ENCODE measurements at regions not wholly inside any gene's neighbourhood (a gene's known extent, or its start where the extent isn't known, plus 50 kb on each side); places are given as distances from the start of the nearest gene placed in this dataset.

DNA sequence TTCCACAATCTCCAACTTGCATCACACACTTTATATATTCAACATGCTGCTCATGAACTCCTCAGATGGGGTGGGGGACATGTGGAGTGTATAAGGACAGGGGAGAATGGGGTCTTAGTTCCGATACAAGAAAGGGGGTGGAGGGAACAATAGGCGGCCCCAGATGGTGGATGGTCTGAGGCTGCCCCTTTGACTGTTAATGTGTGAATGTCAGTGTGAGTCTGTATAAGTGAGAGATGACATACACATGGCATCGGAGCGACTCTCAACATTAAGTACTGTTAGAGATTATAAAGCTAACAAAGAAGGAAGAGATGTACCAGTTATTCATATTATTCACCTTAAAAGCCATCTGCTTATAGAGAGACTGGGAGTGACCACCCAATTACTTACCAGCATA, 193.1 kb downstream of the AXIN2 start:
- H3K36me3 ChIP-seq, result no peaks in the 10 kb centered on the region
- intact Hi-C loops (cut with DNase I; ENCODE audit: low total_unique reads), result no loop called here

DNA sequence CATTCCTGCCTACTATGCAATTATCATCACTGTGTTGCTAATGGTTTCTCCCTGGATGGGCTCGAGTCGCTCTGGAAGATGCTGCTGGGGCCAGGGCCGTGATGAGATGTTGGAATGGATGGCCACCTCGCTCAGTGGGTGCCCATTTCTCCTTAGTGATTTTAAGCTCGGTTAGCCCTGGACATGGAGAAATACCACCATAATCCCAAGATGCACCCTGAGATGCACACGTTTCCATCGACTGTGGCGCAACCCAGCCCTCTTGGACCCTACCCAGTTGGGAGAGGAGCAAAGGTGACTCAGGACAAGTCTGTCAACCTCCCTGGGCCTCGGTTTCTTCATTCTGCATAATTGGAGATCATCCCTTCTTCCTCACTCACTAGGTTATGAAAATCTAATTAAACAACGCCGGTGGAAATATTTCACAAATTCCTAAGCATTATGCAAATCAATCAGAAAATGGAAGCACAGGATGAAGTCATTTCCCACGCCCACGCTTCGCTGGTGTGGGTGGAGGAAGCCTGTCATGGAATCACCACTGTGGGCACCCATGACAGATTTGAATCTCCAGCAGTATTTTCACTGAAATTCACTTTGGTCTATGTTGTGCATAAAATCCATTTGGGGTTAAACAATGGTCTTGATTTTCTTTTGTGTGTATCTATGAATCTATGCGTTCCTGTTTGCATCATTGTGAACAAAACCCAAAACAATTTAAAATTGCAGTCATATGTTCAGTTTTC, 195.2 kb downstream of the AXIN2 start:
- Histone ChIP-seq H3K9me3 (no peaks in the 10 kb centered on the region), H3K4me1 (no peaks in the 10 kb centered on the region), H3K36me3 (no peaks in the 10 kb centered on the region), H3K27me3 (peaks cover 0 to 12% of the 10 kb centered on the region in 2 donors), H3K4me3 (no peak overlapping the region), H3K27ac (no peak overlapping the region)
- intact Hi-C loops (cut with DNase I; ENCODE audit: low total_unique reads), result no loop called here
- no peak for DNase-seq
- TF ChIP-seq, protein P1, sequence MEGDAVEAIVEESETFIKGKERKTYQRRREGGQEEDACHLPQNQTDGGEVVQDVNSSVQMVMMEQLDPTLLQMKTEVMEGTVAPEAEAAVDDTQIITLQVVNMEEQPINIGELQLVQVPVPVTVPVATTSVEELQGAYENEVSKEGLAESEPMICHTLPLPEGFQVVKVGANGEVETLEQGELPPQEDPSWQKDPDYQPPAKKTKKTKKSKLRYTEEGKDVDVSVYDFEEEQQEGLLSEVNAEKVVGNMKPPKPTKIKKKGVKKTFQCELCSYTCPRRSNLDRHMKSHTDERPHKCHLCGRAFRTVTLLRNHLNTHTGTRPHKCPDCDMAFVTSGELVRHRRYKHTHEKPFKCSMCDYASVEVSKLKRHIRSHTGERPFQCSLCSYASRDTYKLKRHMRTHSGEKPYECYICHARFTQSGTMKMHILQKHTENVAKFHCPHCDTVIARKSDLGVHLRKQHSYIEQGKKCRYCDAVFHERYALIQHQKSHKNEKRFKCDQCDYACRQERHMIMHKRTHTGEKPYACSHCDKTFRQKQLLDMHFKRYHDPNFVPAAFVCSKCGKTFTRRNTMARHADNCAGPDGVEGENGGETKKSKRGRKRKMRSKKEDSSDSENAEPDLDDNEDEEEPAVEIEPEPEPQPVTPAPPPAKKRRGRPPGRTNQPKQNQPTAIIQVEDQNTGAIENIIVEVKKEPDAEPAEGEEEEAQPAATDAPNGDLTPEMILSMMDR (IDR thresholded peaks at IDR 0.05), result no peak

More for the DNA sequence above, 193.1 kb downstream of the AXIN2 start:
- H3K9me3 ChIP-seq, result no peaks in the 10 kb centered on the region
- TF ChIP-seq, protein P1 (IDR thresholded peaks at IDR 0.05), result no peak
- DNase-seq, result no peak
- no peaks in the 10 kb centered on the region for H3K4me1 ChIP-seq
- H3K4me3 ChIP-seq, result no peak overlapping the region
- H3K27me3 ChIP-seq, result peaks cover 0 to 22% of the 10 kb centered on the region in 2 donors
- no peak overlapping the region for H3K27ac ChIP-seq

DNA sequence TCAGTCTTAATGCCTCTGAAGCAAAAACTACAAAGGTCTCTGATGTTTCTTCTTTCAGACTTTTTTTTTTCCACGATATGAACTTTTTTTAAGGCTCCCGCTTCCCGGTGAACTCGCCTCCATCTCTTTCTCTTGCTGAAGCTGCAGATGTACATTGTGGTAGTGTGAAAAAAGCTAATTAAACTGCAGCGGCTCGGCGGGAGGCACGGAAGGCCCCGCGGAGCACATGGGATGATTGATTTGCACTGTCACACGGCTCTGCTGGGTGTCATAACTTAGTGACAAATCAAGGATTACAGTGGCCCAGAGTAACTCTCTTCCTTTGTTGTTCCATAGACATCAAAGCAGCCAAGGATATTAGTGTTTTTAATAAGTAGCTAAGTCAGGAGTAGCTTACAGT, 196.3 kb downstream of the AXIN2 start:
- no peaks in the 10 kb centered on the region for H3K4me1 ChIP-seq
- no peaks in the 10 kb centered on the region for H3K9me3 ChIP-seq
- no peak overlapping the region for H3K27ac ChIP-seq
- intact Hi-C loops (cut with DNase I; ENCODE audit: low total_unique reads), result no loop called here
- no peaks in the 10 kb centered on the region for H3K36me3 ChIP-seq
- no peak overlapping the region for H3K4me3 ChIP-seq
- DNase-seq, result no peak
- TF ChIP-seq, protein P1 (IDR thresholded peaks at IDR 0.05), result no peak
- peaks cover 0 to 7% of the 10 kb centered on the region in 2 donors for H3K27me3 ChIP-seq

DNA sequence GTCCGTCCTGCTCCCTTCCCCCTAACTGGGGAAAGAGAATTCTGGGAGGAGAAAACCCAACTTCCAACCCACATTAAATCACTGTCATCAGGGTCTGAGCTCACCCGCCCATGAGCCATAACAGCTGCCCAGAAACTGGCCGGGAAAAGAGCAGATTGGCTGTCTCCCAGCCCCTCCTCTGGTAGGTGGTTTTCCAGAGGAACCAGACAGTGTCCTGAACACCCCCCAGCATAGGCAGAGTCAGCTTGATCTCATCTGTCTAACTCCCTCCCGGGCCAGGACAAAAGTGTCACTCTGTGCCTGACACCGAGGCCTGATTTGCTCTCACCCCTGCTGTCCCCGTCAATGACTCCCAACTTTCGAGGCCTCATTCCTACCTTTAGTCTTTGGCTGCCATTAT, 197.0 kb downstream of the AXIN2 start:
- Histone ChIP-seq H3K27me3 (peaks cover 0 to 5% of the 10 kb centered on the region in 2 donors), H3K9me3 (no peaks in the 10 kb centered on the region), H3K4me1 (no peaks in the 10 kb centered on the region), H3K27ac (no peak overlapping the region), H3K36me3 (no peaks in the 10 kb centered on the region), H3K4me3 (no peak overlapping the region)
- TF ChIP-seq, protein P1 (IDR thresholded peaks at IDR 0.05), result no peak
- DNase-seq, result no peak
- intact Hi-C loops (cut with DNase I; ENCODE audit: low total_unique reads), result no loop called here

DNA sequence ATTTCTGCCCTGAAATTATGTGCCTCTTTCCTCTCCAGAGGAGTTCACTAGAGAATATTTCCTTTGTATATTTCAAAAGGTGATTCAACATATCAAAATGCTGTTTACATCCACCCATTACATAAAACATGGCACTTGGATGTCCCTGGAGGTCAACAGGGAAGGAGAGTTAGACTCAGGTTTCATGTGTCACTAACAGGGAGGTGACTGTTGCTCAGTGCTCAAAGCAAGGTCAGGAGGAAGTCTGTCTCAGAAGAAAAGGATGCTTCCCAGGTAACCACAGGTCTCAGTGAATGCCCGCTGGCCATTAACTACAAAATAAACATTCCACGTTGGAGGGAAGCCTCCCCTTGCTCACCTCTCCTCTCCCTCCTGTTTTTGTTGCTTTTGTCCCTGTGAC, 198.6 kb downstream of the AXIN2 start:
- H3K27ac ChIP-seq, result no peak overlapping the region
- no peaks in the 10 kb centered on the region for H3K36me3 ChIP-seq
- TF ChIP-seq, protein P1 (IDR thresholded peaks at IDR 0.05), result no peak
- DNase-seq, result no peak
- no peak overlapping the region for H3K4me3 ChIP-seq
- H3K27me3 ChIP-seq, result peaks cover 0 to 5% of the 10 kb centered on the region in 2 donors
- no peaks in the 10 kb centered on the region for H3K4me1 ChIP-seq
- intact Hi-C loops (cut with DNase I; ENCODE audit: low total_unique reads), result no loop called here
- H3K9me3 ChIP-seq, result no peaks in the 10 kb centered on the region
